ENCODE measurements at regions not wholly inside any gene's neighbourhood (a gene's known extent, or its start where the extent isn't known, plus 50 kb on each side); places are given as distances from the start of the nearest gene placed in this dataset.

DNA sequence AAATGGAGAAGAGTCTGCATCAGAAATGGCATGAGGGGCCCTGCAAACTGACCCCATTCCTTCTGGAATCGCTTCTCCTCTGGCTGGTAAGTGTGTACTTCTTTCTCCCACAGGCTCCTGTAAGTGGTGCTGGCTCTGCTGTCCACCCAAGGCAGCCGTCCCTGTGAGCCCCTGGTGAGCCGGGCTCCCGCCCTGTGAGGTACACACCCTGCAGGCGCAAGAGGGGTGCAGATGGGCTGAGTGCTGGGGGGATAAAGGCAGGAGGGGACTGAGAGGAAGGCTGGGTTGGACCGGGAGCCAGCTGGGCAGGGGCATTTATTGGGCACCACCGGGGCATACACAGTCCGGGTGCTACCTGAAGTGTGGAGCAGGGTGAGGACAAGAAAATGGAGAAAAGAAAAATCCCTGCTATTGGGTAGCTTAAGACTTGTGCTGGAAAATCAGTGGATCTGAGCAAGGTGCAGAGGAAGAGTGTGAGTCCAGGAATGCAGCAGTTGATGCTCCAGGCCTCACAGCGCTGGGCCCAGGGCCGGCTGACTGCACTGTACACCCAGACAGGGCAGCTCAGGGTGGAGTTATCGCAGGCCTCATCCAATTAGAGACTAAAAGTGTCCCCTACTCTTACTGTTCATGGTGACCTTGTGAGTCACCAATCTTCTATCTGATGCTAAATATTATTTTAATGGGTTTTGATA is 455.1 kb upstream of the B3GAT1 start:
- ATAC-seq (peak in 1 of 2 donors; percentile 31), DNase-seq (ENCODE audit: low spot score) (no peak)
- H3K36me3 Mint-ChIP-seq = no peaks in the 10 kb centered on the region
- H3K9me3 Mint-ChIP-seq = no peaks in the 10 kb centered on the region
- no peak overlapping the region for H3K4me3 Mint-ChIP-seq
- H3K27me3 Mint-ChIP-seq = peaks cover 0 to 11% of the 10 kb centered on the region in 2 donors
- H3K4me1 Mint-ChIP-seq (ENCODE audit: low read depth in 2 of 2) = no peaks in the 10 kb centered on the region
- no peak overlapping the region for H3K27ac Mint-ChIP-seq

DNA sequence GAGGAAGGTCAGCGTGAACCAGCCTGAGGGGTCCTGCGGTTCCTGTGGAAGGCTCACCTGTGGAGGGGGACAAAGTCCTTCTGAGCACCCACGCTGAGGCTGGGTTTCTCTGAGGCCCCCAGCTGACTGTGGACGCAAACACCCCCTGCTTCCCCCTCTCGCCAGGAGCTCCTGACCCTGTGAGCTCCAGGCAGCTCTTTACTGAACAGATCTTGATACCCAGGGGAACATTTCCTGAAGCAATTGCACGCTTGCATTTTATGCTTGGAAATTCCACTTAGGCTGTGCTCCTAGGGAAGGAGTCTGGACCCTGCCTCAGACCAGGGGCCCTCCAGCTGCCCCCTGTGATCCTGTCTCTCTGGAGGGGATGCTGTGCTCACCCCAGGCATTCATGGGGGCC is 454.2 kb upstream of the B3GAT1 start:
- H3K4me1 Mint-ChIP-seq (ENCODE audit: low read depth in 2 of 2) = no peaks in the 10 kb centered on the region
- H3K36me3 Mint-ChIP-seq = no peaks in the 10 kb centered on the region
- no peak overlapping the region for H3K4me3 Mint-ChIP-seq
- peaks cover 3 to 8% of the 10 kb centered on the region in 2 donors for H3K27me3 Mint-ChIP-seq
- H3K9me3 Mint-ChIP-seq = no peaks in the 10 kb centered on the region
- ATAC-seq (no peak), DNase-seq (ENCODE audit: low spot score) (no peak)
- no peak overlapping the region for H3K27ac Mint-ChIP-seq

DNA sequence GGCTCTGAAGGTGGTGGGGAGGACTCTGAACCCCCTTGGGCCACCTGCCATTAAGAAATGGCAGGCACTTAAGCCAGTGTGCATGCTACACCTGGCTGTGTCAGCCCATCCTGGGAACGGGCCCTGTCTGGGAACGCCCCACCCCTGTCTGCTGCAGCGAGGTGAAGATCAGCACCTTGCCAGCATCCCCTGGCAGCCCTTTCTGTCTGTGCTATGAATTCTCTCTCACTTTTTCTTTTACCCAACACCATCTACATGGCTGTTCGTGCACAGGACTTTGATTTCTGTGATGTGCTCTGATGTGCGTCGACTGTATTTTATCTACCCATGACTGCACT is 452.9 kb upstream of the B3GAT1 start:
- Mint-ChIP-seq H3K4me3 (no peak overlapping the region), H3K4me1 (ENCODE audit: low read depth in 2 of 2) (no peaks in the 10 kb centered on the region), H3K9me3 (no peaks in the 10 kb centered on the region), H3K27me3 (peaks cover 9 to 11% of the 10 kb centered on the region in 2 donors), H3K36me3 (no peaks in the 10 kb centered on the region), H3K27ac (no peak overlapping the region)
- no peak for ATAC-seq
- no peak for DNase-seq (ENCODE audit: low spot score)

DNA sequence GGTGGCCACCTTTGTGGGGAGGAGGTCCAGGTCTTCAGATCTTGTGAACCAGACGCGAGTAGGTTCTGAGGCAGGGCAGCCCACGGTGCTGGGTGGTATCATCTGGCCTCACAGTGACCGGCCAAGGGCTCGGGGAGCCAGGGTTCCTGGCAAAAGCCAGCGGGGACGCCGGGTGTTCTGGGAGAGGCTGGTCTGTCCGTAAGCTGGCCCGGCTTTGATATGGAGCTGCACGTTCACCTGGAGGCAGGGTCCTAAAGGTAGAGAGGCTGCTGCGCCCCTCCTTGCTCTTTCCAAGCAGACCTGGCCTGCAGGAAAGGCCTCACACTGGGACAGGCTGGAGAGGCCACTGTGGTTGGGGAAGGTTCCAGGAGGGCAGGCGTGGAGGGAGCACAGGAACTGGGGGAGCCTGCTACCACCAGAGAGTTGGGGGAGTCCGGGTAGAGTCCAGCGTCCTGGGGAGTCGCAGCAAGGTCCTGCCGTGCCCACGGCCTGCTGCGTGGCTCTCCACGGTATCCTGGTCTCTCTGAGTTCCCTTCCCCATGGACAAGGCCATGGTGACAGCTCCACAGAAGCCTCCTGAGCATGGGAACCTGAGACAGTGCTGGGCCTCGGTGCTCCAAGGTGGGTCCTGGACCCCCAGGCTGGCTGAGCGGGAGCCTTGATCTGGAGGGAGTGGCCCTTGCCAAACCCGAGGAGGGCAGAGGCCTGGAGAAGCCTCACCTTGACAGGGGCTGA is 452.4 kb upstream of the B3GAT1 start:
- Mint-ChIP-seq H3K4me1 (ENCODE audit: low read depth in 2 of 2) (no peaks in the 10 kb centered on the region), H3K4me3 (no peak overlapping the region), H3K27me3 (peaks cover 9 to 11% of the 10 kb centered on the region in 2 donors), H3K9me3 (no peaks in the 10 kb centered on the region), H3K27ac (no peak overlapping the region), H3K36me3 (no peaks in the 10 kb centered on the region)
- ATAC-seq (peak; percentile 6 to 25), DNase-seq (ENCODE audit: low spot score) (no peak)

DNA sequence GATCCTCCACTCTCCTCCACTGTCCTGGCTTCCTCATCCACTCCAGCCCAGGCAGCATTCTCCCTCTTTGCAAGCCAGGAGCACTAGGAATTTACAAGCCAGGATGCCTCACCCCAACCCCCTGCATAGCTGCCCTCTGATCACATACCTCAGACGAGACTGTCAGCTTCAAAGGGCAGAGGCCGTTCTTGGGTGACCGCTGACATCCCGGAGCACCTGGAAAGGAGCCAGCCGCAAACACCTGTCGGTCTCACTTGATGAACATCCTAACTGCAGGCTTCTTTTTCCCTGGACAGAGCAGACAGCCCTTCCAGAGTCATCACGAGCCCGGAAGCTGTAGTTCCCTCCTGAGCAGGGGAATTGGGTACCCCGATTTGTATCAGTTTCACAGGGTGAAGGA is 451.3 kb upstream of the B3GAT1 start:
- Mint-ChIP-seq H3K27me3 (peaks cover 9 to 11% of the 10 kb centered on the region in 2 donors), H3K4me1 (ENCODE audit: low read depth in 2 of 2) (no peaks in the 10 kb centered on the region)

DNA sequence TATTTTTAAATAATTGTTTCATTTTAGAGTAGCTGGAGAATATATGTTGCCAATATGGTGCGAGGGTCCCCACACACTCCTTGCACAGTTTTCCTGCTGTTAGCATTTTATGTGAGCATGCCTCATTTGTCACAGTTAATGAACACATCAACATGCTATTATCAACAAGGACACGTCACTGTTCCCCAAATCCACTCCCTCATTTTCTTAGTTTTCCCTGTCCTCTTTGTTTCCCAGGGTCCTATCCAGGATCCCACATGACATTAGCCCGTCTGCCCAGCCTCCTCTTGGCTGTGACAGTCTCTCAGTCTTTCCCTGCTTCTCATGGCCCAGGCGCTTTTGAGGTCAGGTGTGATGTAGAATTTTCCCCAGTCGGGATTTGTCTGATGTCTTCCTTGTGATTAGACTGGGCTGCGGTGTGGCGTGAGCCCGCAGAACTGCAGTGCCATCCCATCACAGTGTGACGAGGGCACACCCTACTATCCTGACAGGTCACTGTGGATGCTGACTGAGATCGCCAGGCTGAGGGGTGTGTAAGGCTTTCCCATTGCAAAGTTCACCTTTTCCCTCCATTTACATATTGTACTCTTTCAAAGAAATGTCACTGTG is 450.6 kb upstream of the B3GAT1 start:
- DNase-seq (ENCODE audit: low spot score) (no peak), ATAC-seq (no peak)
- Mint-ChIP-seq H3K27me3 (peaks cover 6 to 11% of the 10 kb centered on the region in 2 donors), H3K27ac (no peak overlapping the region), H3K36me3 (no peaks in the 10 kb centered on the region), H3K4me3 (no peak overlapping the region), H3K9me3 (no peaks in the 10 kb centered on the region), H3K4me1 (ENCODE audit: low read depth in 2 of 2) (no peaks in the 10 kb centered on the region)

More for the DNA sequence above, 451.3 kb upstream of the B3GAT1 start:
- Mint-ChIP-seq H3K4me3 (no peak overlapping the region), H3K36me3 (no peaks in the 10 kb centered on the region), H3K9me3 (no peaks in the 10 kb centered on the region), H3K27ac (no peak overlapping the region)
- no peak for ATAC-seq
- no peak for DNase-seq (ENCODE audit: low spot score)

DNA sequence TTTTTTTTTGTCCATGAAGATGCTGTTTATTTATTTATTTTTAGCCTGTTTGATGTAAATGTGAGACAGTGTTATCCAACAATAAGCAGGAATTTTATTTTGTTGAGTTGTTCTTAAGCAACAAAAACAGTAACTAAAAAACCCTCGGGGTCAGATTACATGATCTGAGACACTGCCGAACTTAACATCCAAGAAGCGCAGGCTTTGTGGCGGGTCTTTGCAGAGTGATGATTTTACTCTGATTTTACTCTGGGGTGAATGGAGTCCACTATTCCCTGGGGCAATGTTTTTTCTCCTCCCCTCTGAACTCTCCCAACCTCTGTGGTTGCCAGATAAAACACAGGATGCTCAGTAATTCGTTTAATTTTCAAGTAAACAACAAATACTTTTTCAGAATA is 450.1 kb upstream of the B3GAT1 start:
- Mint-ChIP-seq H3K36me3 (no peaks in the 10 kb centered on the region), H3K27me3 (peaks cover 6 to 11% of the 10 kb centered on the region in 2 donors), H3K4me3 (no peak overlapping the region), H3K4me1 (ENCODE audit: low read depth in 2 of 2) (no peaks in the 10 kb centered on the region), H3K9me3 (no peaks in the 10 kb centered on the region), H3K27ac (no peak overlapping the region)
- no peak for ATAC-seq
- DNase-seq (ENCODE audit: low spot score) = no peak

DNA sequence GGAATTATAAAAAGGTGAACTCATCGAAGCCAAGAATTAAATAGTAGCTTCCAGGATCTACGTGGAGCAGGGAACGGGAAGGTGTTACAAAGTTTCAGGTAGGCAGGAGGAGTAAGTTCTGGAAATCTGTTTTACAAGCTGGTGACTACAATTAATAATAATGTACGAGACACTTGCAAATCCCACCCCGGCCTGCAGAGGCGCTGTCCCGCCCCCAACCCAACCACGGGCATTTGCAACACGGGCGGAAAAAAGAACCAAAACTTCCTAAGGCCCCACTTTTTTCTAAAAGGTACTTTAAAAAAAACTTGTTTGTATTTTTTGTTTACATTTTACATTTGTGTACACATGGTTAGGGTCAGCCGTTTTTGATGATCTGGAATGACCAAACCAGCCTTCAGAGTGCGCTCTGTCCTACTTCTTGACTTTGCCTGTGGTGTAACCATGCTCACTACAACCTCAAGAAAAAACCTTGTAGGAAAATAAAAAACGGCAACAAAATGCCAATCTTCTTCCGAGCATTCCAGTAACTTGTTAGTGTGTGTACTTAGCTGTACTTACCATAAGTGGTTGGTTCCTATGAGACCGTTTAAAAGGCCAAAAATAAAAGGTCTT is 449.6 kb upstream of the B3GAT1 start:
- peaks cover 6 to 11% of the 10 kb centered on the region in 2 donors for H3K27me3 Mint-ChIP-seq
- ATAC-seq (no peak), DNase-seq (ENCODE audit: low spot score) (no peak)
- no peaks in the 10 kb centered on the region for H3K9me3 Mint-ChIP-seq
- no peaks in the 10 kb centered on the region for H3K4me1 Mint-ChIP-seq (ENCODE audit: low read depth in 2 of 2)
- H3K27ac Mint-ChIP-seq = no peak overlapping the region
- H3K36me3 Mint-ChIP-seq = no peaks in the 10 kb centered on the region
- H3K4me3 Mint-ChIP-seq = no peak overlapping the region

DNA sequence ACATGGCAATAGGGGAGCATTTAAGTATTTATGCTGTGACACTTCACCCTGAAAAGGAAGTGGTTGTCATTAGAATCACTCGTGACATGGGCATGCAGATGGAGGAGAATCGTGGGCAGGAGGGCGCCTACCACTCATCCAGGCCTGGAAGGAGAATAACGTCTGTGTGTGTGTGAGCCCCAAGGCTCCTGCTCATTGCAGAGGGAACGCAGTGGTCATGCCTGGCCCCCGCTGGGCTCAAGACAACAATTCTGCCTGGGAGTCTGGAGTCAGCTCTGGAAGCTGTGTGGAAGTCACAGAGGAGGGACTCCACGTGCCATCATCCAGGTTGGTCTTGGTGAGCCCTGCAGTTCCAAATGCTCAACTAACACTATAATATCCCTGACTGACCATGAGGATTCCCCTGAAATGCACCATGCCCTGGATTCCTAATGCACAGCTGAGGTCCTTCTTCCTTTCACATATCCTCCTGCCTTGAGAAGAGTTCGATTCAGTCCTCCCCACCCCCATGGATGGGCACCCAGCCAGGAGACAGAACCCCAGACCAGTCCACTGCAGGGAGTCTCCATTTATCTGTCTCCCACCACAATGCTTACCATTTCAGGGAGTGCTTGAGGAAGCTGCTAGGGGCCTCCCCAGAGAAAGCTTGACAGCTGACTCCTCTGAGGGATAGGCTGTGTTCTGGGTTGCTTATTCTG is 446.9 kb upstream of the B3GAT1 start:
- Mint-ChIP-seq H3K27me3 (peaks cover 7 to 18% of the 10 kb centered on the region in 2 donors), H3K9me3 (no peaks in the 10 kb centered on the region), H3K4me1 (ENCODE audit: low read depth in 2 of 2) (no peaks in the 10 kb centered on the region), H3K36me3 (no peaks in the 10 kb centered on the region), H3K27ac (no peak overlapping the region), H3K4me3 (no peak overlapping the region)
- no peak for DNase-seq (ENCODE audit: low spot score)
- peak in 1 of 2 donors; percentile 2 for ATAC-seq

DNA sequence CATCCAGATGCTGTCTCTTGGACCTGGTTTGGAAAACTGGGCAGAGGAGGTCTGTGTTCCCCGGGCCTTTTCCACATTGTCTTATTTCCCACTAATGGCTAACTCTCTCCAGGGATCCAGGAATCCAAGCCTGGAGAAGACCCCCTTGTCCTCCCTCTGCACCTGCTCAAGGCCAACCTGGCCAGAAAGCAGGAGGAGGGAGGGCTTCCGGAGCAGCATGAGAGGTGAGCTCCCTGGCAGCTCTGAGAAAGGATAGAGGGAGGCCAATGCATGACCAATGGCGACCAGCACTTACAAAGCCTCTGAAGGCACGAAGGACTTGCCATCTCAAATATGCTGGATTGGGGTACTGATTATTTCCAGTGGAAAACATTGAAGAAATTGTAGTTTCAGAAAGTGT is 445.0 kb upstream of the B3GAT1 start:
- DNase-seq (ENCODE audit: low spot score) = no peak

DNA sequence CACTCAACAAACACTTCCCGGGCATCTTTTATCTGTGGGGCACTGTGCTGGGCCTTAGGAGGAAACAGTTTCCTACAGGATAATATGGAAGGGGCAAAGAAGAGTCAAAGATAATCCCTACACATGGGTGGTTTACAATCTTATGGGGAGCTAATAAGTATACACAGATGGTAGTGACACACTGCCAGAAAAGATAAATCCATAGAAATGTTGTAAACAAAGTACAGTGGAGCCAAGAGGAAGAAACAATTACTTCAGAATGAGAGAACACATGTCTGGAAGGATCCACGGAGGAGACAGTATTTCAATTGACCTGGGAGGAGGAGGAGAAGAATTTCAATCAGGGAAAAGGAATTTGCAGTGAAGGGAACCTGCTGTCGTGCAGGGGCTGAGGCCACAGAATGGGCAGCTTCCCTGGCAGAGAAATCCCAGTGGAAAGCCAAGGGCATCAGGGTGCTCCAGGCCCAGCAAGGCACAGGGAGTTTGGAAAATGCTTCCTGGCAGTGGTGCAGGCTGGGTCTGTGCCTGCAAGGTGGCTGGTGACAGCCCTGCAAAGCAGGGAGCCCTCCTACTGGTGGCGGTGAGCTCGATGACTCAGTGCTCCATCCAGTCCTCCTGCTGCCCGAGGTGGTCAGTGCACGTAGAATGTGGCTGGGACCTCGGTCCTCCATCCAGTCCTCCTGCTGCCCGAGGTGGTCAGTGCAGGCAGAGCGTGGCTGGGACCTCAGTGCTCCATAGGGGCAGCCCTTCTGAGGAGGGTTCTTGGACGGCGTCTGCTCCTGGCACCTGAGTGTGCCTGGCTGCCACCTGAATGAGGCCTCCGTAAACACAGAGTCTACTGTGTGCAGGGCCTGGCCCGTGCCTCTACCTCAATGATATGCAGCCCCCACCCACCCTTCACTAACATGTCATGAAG is 444.3 kb upstream of the B3GAT1 start:
- no peak overlapping the region for H3K4me3 Mint-ChIP-seq
- peaks cover 16 to 31% of the 10 kb centered on the region in 2 donors for H3K27me3 Mint-ChIP-seq
- DNase-seq (ENCODE audit: low spot score) = no peak
- no peak overlapping the region for H3K27ac Mint-ChIP-seq
- ATAC-seq = peak in 1 of 2 donors; percentile 25
- no peaks in the 10 kb centered on the region for H3K9me3 Mint-ChIP-seq
- no peaks in the 10 kb centered on the region for H3K36me3 Mint-ChIP-seq
- no peaks in the 10 kb centered on the region for H3K4me1 Mint-ChIP-seq (ENCODE audit: low read depth in 2 of 2)

More for the DNA sequence above, 445.0 kb upstream of the B3GAT1 start:
- Mint-ChIP-seq H3K4me3 (no peak overlapping the region), H3K36me3 (no peaks in the 10 kb centered on the region), H3K27ac (no peak overlapping the region), H3K4me1 (ENCODE audit: low read depth in 2 of 2) (no peaks in the 10 kb centered on the region), H3K9me3 (no peaks in the 10 kb centered on the region), H3K27me3 (peaks cover 14 to 34% of the 10 kb centered on the region in 2 donors)
- no peak for ATAC-seq

DNA sequence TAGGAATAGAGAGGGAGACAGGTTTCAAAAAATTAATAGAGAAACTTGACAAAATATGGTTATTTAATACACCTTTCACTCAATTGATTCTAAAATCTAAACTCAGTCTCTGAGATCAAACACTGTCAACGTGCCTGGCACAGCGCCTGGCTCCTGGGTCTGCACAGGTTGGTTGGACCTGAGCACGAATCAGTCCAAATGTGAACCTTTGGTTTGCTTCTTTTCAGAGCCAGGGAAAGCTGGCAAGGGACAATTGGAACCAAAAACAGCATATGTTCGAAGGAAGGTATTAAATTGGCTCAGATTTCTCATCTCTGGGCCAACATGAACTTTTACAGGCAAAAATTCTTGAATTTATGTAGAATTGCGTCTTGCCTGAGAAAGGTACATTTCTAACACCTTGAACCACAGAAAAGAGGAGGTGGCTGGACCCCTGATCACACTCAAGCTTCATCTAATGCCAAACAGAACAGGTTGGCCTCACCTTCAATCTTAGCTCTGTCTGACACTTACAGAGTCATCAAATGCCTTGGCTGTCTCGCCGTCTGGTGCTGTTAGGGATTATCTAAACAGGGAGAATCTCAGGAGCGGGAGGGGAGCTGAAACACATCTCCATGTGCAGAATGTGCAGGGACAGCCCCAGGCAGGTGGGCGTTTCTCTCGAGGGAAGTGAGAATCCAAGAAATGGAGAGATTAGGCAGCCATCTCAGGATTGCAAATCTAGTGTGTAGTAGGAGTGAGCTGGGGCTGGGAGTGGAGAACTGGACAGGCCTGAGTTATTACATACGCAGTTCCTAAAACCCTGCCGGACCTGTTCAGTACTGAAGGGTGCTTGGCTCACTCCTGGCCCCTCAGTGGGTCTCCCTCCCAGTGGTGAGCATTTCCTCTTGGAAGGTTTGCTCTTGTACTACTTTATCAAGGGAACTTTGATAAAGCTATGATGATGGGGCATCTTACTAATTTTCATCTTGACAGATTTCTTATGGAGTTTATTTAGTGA is 442.2 kb upstream of the B3GAT1 start:
- Mint-ChIP-seq H3K27me3 (peaks cover 16 to 23% of the 10 kb centered on the region in 2 donors), H3K9me3 (no peaks in the 10 kb centered on the region), H3K27ac (no peak overlapping the region), H3K4me1 (ENCODE audit: low read depth in 2 of 2) (no peaks in the 10 kb centered on the region), H3K4me3 (no peak overlapping the region), H3K36me3 (no peaks in the 10 kb centered on the region)
- no peak for DNase-seq (ENCODE audit: low spot score)
- no peak for ATAC-seq

All from natural killer cell treated with Interleukin-12 subunit alpha and Interleukin-12 subunit beta and Interleukin-15 and Interleukin-18, amount 100 ng/mL, for 72 hours (primary cell).